HG02798 (cell line): ENCODE measurements at regions not wholly inside any gene's neighbourhood (a gene's known extent, or its start where the extent isn't known, plus 50 kb on each side); places are given as distances from the start of the nearest gene placed in this dataset.
"Not testable (repeated sequence)": the region's sequence is repeated elsewhere in the genome, so short reads cannot be mapped to it uniquely, and the experiment has no call there.

Experiments used
- ATAC-seq: cut with Tn5 transposase; IDR thresholded peaks from one replicate; pipeline ENCODE4 v1.9.1; 2021; ENCODE audit warnings: mild to moderate bottlenecking; ENCODE audit not compliant: unreplicated experiment, poor library complexity

GRCh38 chr5:112532654-112533360 lies 113.7 kb upstream of the EPB41L4A start:
- ATAC-seq, result peak; percentile 46

- ATAC-seq, result peak; percentile 38
Observed at GRCh38 chr5:112533362-112533761, 114.3 kb upstream of the EPB41L4A start.

DNA sequence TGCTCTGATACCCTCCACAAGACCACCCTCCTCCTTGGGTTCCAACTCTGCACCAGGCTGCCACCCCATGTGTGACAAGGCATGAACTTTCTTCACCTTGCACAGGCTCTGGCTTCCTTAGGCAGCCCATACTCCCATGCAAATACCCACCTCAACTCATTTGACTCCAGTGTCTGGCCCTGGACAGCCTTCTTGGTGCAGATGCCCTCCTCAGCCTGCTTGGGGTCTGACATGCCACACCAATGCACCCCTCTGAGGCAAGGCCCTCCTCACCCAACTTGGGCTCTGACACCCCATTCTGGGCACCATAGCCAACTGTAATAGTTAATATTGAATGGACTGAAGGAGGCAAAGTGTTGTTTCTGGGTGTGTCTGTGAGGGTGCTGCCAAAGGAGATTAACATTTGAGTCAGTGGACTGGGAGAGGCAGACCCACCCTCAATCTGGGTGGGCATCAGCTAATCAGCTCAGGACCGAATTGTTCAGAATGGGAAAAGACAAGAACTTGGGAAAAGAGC lies 115.0 kb upstream of the EPB41L4A start:
- no peak for ATAC-seq

GRCh38 chr5:112534611-112535255 lies 115.7 kb upstream of the EPB41L4A start:
- ATAC-seq, result no peak

- ATAC-seq, result no peak
Observed at GRCh38 chr5:112535356-112535755, 116.3 kb upstream of the EPB41L4A start.

DNA sequence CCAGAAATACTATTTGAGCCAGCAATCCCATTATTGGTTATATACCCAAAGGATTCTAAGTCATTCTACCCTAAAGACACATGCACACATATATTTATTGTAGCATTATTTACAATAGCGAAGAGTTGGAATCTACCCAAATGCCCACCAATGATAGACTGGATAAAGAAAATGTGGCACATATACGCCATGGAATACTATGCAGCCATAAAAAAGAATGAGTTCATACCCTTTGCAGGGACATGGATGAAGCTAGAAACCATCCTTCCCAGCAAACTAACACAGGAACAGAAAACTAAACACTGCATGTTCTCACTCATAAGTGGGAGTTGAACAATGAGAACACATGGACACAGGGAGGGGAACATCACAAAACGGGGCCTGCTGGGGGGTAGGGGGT lies 125.5 kb upstream of the EPB41L4A start:
- not testable (repeated sequence) for ATAC-seq

DNA sequence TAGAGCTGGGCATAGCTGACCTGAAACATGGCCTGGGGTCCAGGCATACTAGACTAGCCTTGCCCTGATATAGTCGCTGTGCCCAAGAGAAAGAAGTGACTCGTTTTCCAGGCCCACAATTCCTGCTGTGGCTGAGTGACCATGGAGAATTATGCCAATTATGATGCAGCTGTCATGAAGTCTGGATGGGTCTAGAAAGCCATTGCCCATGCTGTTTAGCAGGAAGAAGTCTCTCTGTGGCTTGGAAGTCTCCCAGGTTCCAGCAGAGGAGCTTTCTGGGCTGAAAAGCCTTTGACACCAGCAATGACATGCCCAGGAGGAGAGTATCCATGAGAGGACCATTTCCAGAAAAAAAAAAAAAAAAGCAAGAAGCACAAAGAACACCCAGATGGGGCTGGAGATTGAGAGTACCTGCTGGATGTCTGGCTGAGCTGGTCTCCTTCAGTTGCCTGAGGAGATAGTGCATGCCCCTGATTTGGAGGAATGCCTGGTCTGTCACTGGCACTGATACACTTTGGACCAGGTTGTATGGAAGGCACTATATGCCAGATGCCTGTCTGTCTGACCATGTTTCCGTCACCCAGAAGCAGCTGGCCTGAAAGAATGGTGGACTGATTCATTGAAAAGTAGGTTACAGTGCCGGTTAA lies 128.0 kb upstream of the EPB41L4A start:
- no peak for ATAC-seq

DNA sequence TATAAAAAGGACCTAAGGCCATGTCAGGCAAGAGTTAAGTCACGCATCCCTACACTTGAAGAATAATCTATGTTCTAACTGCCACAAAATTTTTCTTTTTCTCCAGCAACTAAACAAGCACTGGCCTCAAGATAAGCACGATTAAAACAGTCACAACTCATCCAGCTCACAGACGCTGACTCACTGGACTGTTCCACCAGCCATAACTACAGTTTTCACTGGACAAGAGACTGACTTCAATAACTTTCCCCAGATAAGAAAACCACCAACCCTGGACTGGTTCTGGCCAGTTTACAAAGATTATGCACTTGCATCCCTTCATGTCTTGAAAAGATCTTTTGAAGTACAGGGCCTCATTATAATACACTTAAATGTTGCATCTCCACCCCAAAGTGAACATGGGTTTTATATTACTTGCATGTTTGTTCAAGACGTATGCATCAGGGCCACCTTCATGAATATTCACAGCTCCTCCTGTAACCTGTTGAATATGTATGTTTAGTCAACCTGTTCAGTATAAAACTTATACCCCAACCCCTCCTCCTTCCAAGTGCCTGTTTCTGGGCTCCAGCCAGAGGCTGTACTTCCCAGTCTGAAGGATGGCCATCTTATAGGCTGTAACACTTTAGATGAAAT lies 129.3 kb upstream of the EPB41L4A start:
- ATAC-seq, result no peak

DNA sequence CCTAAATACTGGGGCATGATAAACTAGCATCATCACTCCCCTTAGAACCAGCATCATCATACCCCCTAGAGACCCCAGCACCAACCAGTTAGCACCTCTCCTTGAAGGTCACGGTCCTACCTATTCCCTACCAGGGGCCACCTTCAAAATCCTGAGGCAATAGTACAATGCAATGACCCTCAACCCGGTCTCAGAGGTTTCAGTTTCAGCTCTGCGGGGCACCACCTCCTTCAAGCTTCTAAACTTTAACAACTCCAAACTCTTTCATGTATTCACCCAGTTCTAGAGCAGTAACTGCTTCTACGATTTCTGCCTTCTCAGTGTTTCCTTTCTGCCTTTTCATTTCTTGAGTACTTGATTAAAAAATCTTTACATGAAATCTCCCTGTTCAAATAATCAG lies 130.1 kb upstream of the EPB41L4A start:
- peak; percentile 65 for ATAC-seq

DNA sequence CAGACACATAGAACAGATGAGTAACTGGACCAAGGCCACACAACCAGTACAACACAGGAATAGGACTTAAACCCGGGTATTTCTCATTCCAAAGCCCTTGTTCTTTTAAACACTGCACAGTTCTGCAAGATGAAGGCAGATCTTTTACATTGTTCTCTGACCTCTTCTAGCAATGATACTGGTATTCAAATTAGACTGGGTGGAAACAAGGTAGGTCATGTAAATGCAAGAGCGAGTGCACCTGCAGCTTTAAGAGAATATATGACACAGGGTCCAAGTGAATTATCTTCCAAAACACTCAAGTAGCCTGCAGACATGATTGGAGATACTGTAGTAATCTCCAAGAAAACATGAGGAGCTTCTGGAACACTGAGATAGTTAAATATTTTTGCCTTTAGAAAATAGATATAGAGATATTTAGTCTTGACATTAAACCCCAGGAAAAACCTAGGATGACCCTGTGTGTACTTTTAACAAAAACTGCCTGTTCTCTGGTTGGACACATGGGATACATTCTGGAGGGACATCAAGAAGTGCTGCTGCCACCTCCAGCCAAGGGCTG lies 130.6 kb upstream of the EPB41L4A start:
- peak; percentile 63 for ATAC-seq

DNA sequence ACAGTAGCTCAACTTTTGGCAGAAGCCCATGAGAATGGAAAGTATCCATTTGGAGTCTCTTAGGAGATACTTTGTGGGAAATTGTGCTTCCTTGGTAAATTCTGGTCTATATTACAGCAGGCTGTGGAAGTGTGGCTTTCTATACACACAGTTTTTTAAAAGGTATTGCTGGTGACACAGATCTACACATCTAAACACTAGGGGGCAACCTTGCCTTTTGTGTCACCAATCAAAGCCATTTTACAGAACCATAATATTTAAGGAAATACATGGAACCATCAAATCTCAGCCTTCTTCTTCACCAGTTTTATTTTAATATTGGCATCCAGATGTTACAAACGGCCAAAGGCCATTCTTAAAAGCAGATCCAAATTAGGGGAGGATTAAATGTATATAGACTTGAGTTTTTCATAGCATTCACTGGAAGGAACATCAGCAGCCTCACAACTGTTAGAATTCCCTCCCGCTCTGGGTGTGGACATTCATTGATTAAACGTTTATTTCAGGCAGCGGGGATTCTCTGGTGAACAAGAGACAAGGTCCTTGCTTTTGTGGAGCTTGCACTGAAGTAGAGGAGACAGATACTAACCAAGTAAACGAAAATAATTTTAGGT lies 132.4 kb upstream of the EPB41L4A start:
- no peak for ATAC-seq

DNA sequence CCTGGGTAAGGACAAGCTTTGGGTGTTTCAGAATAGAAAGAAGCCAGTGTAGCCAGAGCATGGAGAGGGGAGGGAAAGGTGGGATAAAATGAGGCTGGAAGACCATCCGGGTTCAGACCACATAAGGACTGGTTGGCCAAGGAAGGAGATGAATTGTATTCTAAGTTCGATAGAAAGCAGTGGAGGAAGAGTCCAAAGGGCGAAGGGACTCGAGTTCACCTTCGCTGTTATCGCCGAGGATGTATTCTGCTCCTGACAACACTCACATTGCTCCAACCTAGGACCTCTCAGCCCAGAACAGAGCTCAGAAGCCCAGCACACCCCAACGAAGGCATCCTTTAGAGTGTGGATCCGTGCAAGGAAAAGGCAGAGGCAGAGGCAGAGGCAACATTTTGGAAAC lies 133.1 kb upstream of the EPB41L4A start:
- ATAC-seq, result no peak

DNA sequence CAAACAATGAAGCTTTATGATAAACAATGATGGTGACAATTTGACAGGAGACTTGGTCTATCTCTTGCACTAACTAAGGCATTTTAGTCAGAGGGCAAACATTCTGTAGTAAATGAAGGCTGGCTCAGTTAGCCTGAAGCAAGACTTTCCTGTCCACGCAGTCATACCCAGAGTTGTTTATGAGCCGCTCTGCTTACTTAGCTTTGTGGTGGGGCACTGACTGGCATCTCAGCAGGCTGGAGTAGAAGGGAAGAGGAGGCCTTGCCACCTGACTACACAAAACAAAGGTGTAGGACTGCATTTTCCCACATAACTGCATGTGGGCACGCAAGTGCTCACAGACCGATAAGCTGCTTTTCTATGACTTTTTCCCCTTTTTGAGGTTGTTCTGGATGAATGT lies 133.7 kb upstream of the EPB41L4A start:
- no peak for ATAC-seq

DNA sequence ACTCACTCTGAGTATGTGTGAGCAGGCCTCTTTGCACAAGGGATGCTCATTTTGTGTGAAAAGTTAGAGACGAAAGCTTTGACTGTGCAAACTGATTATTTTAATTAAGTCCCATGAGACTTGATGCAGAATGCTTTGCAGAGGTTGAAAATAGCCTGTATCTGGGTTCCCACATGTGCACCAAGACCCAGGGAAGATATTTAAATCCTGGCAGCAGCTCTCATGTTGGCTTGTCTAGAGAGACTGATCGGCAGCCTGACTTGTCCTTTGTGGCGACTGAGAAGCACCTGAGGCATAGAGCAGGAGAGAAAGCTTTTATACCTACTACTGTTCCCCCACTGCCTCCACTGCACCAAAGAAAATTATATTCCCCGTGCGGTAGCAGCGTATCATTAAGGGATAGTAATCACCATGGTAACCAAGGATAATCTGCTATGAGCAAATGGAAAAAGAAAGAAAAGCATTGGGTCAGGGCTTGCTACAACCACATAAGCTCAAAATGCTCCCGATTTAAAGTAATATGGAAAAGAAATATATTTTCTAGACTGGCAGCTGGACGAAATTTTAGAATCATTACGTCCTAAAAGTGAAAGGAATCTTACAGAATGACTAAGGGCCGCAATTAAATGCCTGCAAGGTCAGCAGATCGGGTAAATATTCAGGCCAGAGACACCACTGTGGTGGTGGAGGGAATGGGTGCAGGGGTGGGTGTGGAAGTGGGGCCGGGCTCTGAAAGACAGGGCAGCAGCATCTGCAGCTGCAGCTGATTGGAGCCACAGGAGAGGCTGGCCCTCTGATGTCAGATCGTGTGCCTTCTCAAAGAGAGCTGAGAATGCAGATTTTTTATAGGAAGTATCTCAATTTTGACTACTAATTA lies 135.3 kb upstream of the EPB41L4A start:
- ATAC-seq, result no peak

GRCh38 chr5:112555197-112555596 lies 136.1 kb upstream of the EPB41L4A start:
- ATAC-seq, result no peak

GRCh38 chr5:112555691-112556090 lies 136.6 kb upstream of the EPB41L4A start:
- no peak for ATAC-seq

DNA sequence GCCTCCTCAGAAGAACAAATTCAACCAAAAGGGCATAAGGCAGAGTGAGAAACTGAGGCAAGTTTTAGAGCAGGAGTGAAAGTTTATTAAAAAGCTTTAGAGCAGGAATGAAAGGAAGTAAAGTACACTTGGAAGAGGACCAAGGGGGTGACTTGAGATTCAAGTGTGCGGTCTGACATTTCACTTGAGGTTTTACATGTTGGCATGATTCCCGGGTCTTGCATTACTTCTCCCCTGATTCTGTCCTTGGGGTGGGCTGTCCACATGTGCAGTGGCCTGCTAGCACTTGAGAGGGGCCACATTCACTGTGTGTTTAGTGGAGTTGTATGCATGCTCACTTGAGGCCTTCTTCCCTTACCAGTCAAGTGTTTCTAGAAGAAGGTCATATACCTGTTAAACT lies 140.4 kb upstream of the EPB41L4A start:
- not testable (repeated sequence) for ATAC-seq

- ATAC-seq, result no peak
Observed at GRCh38 chr5:112560371-112560770, 141.3 kb upstream of the EPB41L4A start.

GRCh38 chr5:112563169-112563826 lies 144.2 kb upstream of the EPB41L4A start:
- ATAC-seq, result no peak
